Liver (tissue), 3 donors: ENCODE measurements at regions not wholly inside any gene's neighbourhood (a gene's known extent, or its start where the extent isn't known, plus 50 kb on each side); places are given as distances from the start of the nearest gene placed in this dataset.

Experiments
- EGR1 ChIP-seq, 2 donors: IDR thresholded peaks; 2 replicates each; pipeline ENCODE4 v1.6.1; 2016 to 2018; ENCODE audit warnings: antibody characterized with exemption in 2 of 2, low read depth in 2 of 2
- FOXA1 ChIP-seq: IDR thresholded peaks from 2 replicates; pipeline ENCODE4 v1.6.1; 2016; ENCODE audit warnings: antibody characterized with exemption
- GABPA ChIP-seq, 2 donors: IDR thresholded peaks in 1 of 2; conservative IDR thresholded peaks in 1 of 2; 2 replicates each; pipeline ENCODE4 v1.6.1; 2016; ENCODE audit warnings: antibody characterized with exemption in 2 of 2, mild to moderate bottlenecking in 1 of 2, moderate library complexity in 1 of 2
- JUND ChIP-seq, 2 donors: IDR thresholded peaks; 2 replicates each; pipeline ENCODE4 v1.6.1; 2016; ENCODE audit warnings: antibody characterized with exemption in 2 of 2
- MAX ChIP-seq: IDR thresholded peaks from 2 replicates; pipeline ENCODE4 v1.6.1; 2016; ENCODE audit warnings: antibody characterized with exemption
- RAD21 ChIP-seq, 2 donors: IDR thresholded peaks; 2 replicates each; pipeline ENCODE4 v1.6.1; 2016; ENCODE audit warnings: antibody characterized with exemption in 2 of 2, mild to moderate bottlenecking in 2 of 2
- REST ChIP-seq: IDR thresholded peaks from 2 replicates; pipeline ENCODE4 v1.6.1; 2016; ENCODE audit warnings: antibody characterized with exemption, mild to moderate bottlenecking
- SP1 ChIP-seq: IDR thresholded peaks from 2 replicates; pipeline ENCODE4 v1.6.1; 2018; ENCODE audit warnings: antibody characterized with exemption, mild to moderate bottlenecking
- TAF1 ChIP-seq: conservative IDR thresholded peaks from 2 replicates; pipeline ENCODE4 v1.6.1; 2016; ENCODE audit warnings: antibody characterized with exemption, mild to moderate bottlenecking
- YY1 ChIP-seq: IDR thresholded peaks from 2 replicates; pipeline ENCODE4 v1.6.1; 2016; ENCODE audit warnings: antibody characterized with exemption, mild to moderate bottlenecking
- ZBTB33 ChIP-seq: IDR thresholded peaks from 2 replicates; pipeline ENCODE4 v1.6.1; 2016; ENCODE audit warnings: antibody characterized with exemption
- TF ChIP-seq, protein P1 (sequence below): fragments of 150-350 bp; IDR thresholded peaks from 2 replicates; pipeline ENCODE4 v1.5.1; 2017; ENCODE audit warnings: improper control_type of control experiment, low read depth, low read length; ENCODE audit not compliant: missing input control
- TF ChIP-seq, protein P2 (sequence below): IDR thresholded peaks from 2 replicates; pipeline ENCODE4 v1.6.1; 2016; ENCODE audit warnings: antibody characterized with exemption
- donor health status: healthy.
- donor health status: healthy.

DNA sequence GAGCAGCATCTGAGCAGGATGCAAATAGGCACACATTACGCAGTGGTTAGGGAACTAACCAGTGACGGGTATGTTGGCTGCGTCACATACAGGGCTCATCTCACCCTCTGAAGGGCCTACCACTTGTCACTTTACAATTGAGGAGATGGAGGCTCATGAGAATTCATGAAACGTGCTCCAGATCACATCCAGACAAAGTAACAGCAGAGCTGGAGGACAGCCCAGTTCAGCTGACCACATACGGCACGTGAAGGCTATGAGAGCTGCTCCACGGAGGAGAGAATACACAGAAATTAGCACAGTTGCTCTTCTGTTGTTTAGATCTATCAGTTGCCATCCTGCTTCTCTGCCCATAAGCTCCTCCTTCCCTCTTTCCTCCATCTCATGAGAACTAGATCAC, 78.4 kb downstream of the FAM9B start:
- TF ChIP-seq, protein P1, sequence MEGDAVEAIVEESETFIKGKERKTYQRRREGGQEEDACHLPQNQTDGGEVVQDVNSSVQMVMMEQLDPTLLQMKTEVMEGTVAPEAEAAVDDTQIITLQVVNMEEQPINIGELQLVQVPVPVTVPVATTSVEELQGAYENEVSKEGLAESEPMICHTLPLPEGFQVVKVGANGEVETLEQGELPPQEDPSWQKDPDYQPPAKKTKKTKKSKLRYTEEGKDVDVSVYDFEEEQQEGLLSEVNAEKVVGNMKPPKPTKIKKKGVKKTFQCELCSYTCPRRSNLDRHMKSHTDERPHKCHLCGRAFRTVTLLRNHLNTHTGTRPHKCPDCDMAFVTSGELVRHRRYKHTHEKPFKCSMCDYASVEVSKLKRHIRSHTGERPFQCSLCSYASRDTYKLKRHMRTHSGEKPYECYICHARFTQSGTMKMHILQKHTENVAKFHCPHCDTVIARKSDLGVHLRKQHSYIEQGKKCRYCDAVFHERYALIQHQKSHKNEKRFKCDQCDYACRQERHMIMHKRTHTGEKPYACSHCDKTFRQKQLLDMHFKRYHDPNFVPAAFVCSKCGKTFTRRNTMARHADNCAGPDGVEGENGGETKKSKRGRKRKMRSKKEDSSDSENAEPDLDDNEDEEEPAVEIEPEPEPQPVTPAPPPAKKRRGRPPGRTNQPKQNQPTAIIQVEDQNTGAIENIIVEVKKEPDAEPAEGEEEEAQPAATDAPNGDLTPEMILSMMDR = no peak
- TF ChIP-seq REST (no peak), MAX (no peak), TAF1 (no peak), SP1 (no peak), FOXA1 (no peak), JUND (IDR thresholded peaks at IDR 0.05) (no peak), GABPA (IDR thresholded peaks at IDR 0.05 in 1 of 2, conservative IDR thresholded peaks at IDR 0.05 in 1 of 2) (no peak), RAD21 (IDR thresholded peaks at IDR 0.05) (no peak), YY1 (no peak), ZBTB33 (no peak), EGR1 (IDR thresholded peaks at IDR 0.05; ENCODE audit: low read depth in 2 of 2) (no peak)
- TF ChIP-seq, protein P2, sequence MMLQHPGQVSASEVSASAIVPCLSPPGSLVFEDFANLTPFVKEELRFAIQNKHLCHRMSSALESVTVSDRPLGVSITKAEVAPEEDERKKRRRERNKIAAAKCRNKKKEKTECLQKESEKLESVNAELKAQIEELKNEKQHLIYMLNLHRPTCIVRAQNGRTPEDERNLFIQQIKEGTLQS = no peak
